Smooth muscle cell (in vitro differentiated cells): ENCODE measurements at regions not wholly inside any gene's neighbourhood (a gene's known extent, or its start where the extent isn't known, plus 50 kb on each side); places are given as distances from the start of the nearest gene placed in this dataset.

ENCODE experiments used
- DNase-seq: peaks from one replicate; lab custom pipeline; 2025; ENCODE audit not compliant: unreplicated experiment; lab: John Stamatoyannopoulos, UW
- H2AFZ ChIP-seq: fragments of 200-600 bp; sonication (generic); 2 replicates; pipeline ENCODE4 v1.6.0; 2016; ENCODE audit warnings: antibody characterized with exemption, low read depth, mild to moderate bottlenecking
- H3F3A ChIP-seq: fragments of 200-600 bp; sonication (generic); 2 replicates; pipeline ENCODE4 v1.6.0; 2017; ENCODE audit warnings: antibody characterized with exemption, low read depth
- H3K27ac ChIP-seq: fragments of 200-600 bp; sonication (generic); 2 replicates; pipeline ENCODE4 v1.5.1; 2016; ENCODE audit warnings: low read depth, mild to moderate bottlenecking
- H3K27me3 ChIP-seq: fragments of 200-600 bp; sonication (generic); 2 replicates; pipeline ENCODE4 v1.6.1; 2016; ENCODE audit warnings: low read depth, mild to moderate bottlenecking
- H3K36me3 ChIP-seq: fragments of 200-600 bp; sonication (generic); 2 replicates; pipeline ENCODE4 v1.5.1; 2016; ENCODE audit warnings: low read depth
- H3K4me1 ChIP-seq: fragments of 200-600 bp; sonication (generic); 2 replicates; pipeline ENCODE4 v1.5.1; 2016; ENCODE audit warnings: low read depth
- H3K4me2 ChIP-seq: fragments of 200-600 bp; sonication (generic); 2 replicates; pipeline ENCODE4 v1.6.0; 2016; ENCODE audit warnings: mild to moderate bottlenecking
- H3K4me3 ChIP-seq: fragments of 200-600 bp; sonication (generic); 2 replicates; pipeline ENCODE4 v1.5.1; 2016; ENCODE audit warnings: mild to moderate bottlenecking
- H3K79me2 ChIP-seq: fragments of 200-600 bp; sonication (generic); 2 replicates; pipeline ENCODE4 v1.6.0; 2016; ENCODE audit warnings: low read depth, mild to moderate bottlenecking
- H3K9ac ChIP-seq: fragments of 200-600 bp; sonication (generic); 2 replicates; pipeline ENCODE4 v1.6.0; 2016; ENCODE audit warnings: low read depth
- H3K9me3 ChIP-seq: fragments of 200-600 bp; sonication (generic); replicated peaks from 2 replicates; pipeline ENCODE4 v1.5.1; 2016; ENCODE audit warnings: low read depth
- H4K20me1 ChIP-seq: fragments of 200-600 bp; sonication (generic); 2 replicates; pipeline ENCODE4 v1.6.0; 2016; ENCODE audit warnings: low read depth
- WGBS: methylation state at CpG from one replicate; pipeline ENCODE4 v1.1.7; 2016; ENCODE audit warnings: low lambda C conversion rate; 5-methylcytosine and 5-hydroxymethylcytosine counted together
- TF ChIP-seq, protein P1 (sequence below): fragments of 200-600 bp; sonication (generic); IDR thresholded peaks from 2 replicates; pipeline ENCODE4 v1.5.1; 2017; ENCODE audit warnings: borderline replicate concordance, mild to moderate bottlenecking, antibody characterized with exemption; ENCODE audit not compliant: insufficient read depth, poor library complexity, severe bottlenecking

DNA sequence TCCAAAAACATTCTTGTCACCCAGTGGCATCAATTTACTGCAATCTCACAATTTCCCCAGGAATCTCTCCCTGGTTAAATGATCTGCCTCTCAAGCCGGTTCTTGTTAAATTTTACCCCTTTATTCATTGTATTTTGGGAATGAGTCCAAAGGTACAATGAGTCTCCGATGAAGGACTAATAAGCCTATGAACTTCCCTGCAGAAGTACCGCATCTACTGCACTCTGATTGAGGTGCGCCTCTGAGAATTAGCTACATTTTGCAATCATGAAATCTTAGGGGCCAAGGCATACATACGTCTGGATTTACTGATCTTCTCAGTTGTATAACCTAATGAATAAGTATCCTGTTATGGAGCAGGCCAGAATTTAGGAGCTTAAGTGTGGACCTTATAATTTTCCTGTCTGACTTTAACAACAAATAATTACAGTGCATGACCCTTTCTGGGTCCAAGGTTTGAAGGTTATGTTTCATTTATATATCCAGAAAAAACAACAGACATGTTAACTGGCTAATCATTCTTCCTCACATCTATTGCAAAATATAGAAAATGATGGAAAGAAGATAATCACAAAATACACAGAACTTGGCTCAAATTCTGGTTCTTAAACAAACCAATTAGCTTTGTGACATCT, 261.8 kb upstream of the NRXN1 start:
- no peaks in the 10 kb centered on the region for H3K36me3 ChIP-seq
- H3K4me3 ChIP-seq: no peak overlapping the region
- H3K27ac ChIP-seq: no peak overlapping the region
- TF ChIP-seq, protein P1, sequence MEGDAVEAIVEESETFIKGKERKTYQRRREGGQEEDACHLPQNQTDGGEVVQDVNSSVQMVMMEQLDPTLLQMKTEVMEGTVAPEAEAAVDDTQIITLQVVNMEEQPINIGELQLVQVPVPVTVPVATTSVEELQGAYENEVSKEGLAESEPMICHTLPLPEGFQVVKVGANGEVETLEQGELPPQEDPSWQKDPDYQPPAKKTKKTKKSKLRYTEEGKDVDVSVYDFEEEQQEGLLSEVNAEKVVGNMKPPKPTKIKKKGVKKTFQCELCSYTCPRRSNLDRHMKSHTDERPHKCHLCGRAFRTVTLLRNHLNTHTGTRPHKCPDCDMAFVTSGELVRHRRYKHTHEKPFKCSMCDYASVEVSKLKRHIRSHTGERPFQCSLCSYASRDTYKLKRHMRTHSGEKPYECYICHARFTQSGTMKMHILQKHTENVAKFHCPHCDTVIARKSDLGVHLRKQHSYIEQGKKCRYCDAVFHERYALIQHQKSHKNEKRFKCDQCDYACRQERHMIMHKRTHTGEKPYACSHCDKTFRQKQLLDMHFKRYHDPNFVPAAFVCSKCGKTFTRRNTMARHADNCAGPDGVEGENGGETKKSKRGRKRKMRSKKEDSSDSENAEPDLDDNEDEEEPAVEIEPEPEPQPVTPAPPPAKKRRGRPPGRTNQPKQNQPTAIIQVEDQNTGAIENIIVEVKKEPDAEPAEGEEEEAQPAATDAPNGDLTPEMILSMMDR: no peak
- H3K4me1 ChIP-seq: no peaks in the 10 kb centered on the region
- H3K9me3 ChIP-seq: no peaks in the 10 kb centered on the region
- 72% methylated on average over 5 of the region's 5 CpGs for WGBS
- H4K20me1 ChIP-seq: no peaks in the 10 kb centered on the region
- no peak overlapping the region for H3K9ac ChIP-seq
- no peaks in the 10 kb centered on the region for H3K79me2 ChIP-seq
- no peak overlapping the region for H3K4me2 ChIP-seq
- H3K27me3 ChIP-seq: no peaks in the 10 kb centered on the region
- no peak for DNase-seq
- no peaks in the 10 kb centered on the region for H3F3A ChIP-seq
- no peak overlapping the region for H2AFZ ChIP-seq

DNA sequence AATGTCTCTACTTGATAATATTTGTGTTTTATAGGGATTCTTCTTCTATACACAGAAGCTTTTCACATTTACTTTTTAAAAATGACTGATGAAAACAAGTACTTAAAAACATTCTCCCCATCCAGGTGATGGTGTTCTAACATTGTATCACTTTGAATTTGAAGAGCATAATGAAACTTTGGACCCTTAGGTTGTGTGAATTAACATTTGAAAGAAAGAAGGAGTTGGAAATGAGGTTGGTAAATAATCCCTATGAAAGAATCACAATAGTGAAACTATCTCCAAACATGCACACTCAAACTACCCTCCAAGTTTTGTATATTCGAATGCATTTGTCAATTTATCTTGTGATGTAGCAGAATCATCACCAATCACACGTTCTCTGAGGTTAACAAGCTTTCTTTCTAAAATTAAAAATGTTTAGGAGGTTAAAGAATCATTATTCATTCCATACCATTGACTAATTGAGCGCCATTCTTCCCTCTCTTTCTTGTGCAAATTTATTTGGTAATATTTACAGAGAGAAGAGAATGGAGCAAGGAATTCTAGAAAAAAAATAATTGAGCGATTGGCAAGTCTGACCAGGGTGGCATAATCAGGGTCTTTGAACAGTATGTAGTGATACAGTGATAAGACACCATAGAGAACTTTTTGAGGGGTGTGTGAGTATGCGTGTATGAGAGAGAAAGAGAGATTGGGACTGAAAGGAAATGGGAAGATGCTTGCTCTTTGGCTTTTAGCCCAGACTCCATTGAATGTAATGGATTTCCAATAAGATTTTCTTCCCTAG, 260.0 kb upstream of the NRXN1 start:
- Histone ChIP-seq H4K20me1 (no peaks in the 10 kb centered on the region), H3K9me3 (no peaks in the 10 kb centered on the region), H3K4me1 (no peaks in the 10 kb centered on the region), H3K4me2 (no peak overlapping the region), H3K27me3 (no peaks in the 10 kb centered on the region), H3K36me3 (no peaks in the 10 kb centered on the region), H3K9ac (no peak overlapping the region), H3F3A (no peaks in the 10 kb centered on the region), H3K27ac (no peak overlapping the region), H3K4me3 (no peak overlapping the region), H2AFZ (no peak overlapping the region), H3K79me2 (no peaks in the 10 kb centered on the region)
- WGBS: 62% methylated on average over 5 of the region's 5 CpGs
- TF ChIP-seq, protein P1: no peak
- DNase-seq: no peak

DNA sequence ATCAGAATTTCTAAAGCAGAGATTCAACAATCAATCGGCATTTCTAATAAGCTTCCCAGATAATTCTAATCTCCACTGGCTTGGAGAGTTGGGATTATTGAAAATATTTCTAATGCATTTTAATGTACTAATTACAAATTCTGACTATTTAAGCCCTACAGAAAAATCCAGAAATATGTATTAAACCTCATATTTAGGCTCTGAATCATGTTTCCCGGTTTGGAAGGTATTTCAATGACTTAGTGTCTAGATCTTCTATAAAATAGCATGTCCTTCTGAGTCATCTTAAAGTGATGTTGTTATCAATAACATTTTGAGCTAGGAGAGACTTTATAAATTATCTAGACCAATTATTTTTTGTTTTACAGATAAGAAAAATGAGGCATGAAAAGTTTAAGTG, 258.8 kb upstream of the NRXN1 start:
- whole genome bisulfite sequencing: 81% methylated on average over 2 of the region's 2 CpGs
- Histone ChIP-seq H3K4me2 (no peak overlapping the region), H3K4me1 (no peaks in the 10 kb centered on the region)

More for the DNA sequence above, 258.8 kb upstream of the NRXN1 start:
- no peak overlapping the region for H2AFZ ChIP-seq
- no peaks in the 10 kb centered on the region for H3K27me3 ChIP-seq
- no peaks in the 10 kb centered on the region for H4K20me1 ChIP-seq
- H3K27ac ChIP-seq: no peak overlapping the region
- no peaks in the 10 kb centered on the region for H3K36me3 ChIP-seq
- no peak overlapping the region for H3K4me3 ChIP-seq
- no peaks in the 10 kb centered on the region for H3K79me2 ChIP-seq
- no peaks in the 10 kb centered on the region for H3K9me3 ChIP-seq
- TF ChIP-seq, protein P1: no peak
- H3K9ac ChIP-seq: no peak overlapping the region
- no peak for DNase-seq
- no peaks in the 10 kb centered on the region for H3F3A ChIP-seq
